IMR-90 (cell line): ENCODE measurements at regions not wholly inside any gene's neighbourhood (a gene's known extent, or its start where the extent isn't known, plus 50 kb on each side); places are given as distances from the start of the nearest gene placed in this dataset.

Experiments used
- ATAC-seq: fragments of 200-7000 bp; cut with Tn5 transposase; 2 replicates; pipeline ENCODE4 v1.9.1; 2020; ENCODE audit warnings: low read depth, mild to moderate bottlenecking, moderate library complexity
- BruUV-seq: library from RNA; stranded (reverse); fragments of 400-500 nt; replicated peaks from 2 replicates; lab custom pipeline; 2021; lab: Mats Ljungman, UMichigan
- CTCF ChIA-PET: fragments of 300-600 bp; formaldehyde crosslinking; extraction: SDS; loops from one replicate; lab custom pipeline; 2021; ENCODE audit warnings: antibody characterized with exemption; lab: Yijun Ruan, JAX
- POLR2A ChIA-PET: fragments of 300-600 bp; sonication (Branson Sonifier 250); formaldehyde crosslinking; loops from one replicate; lab custom pipeline; 2022; ENCODE audit warnings: antibody characterized with exemption; ENCODE audit not compliant: unreplicated experiment; lab: Charles Lee
- DNase-seq: peaks from one replicate; pipeline ENCODE4 v3.0.0; 2013
- H2AFZ ChIP-seq: replicated peaks from 2 replicates; pipeline ENCODE3; 2013; ENCODE audit warnings: low read length, mild to moderate bottlenecking; ENCODE audit not compliant: poor library complexity
- H2AK5ac ChIP-seq: 2 replicates; pipeline ENCODE4 v1.6.1; 2013; ENCODE audit warnings: low read depth, low read length, inconsistent platforms
- H2AK9ac ChIP-seq: replicated peaks from 2 replicates; pipeline ENCODE3; 2013; ENCODE audit warnings: mild to moderate bottlenecking, low read depth, low read length, moderate library complexity; ENCODE audit not compliant: poor library complexity
- H2BK120ac ChIP-seq: 2 replicates; pipeline ENCODE4 v1.6.1; 2013; ENCODE audit warnings: low read depth, low read length, inconsistent platforms
- H2BK15ac ChIP-seq: 3 replicates; pipeline ENCODE4 v1.6.1; 2013; ENCODE audit warnings: low read depth, low read length, inconsistent platforms
- H2BK20ac ChIP-seq: 2 replicates; pipeline ENCODE4 v1.6.1; 2013; ENCODE audit warnings: low read depth, mild to moderate bottlenecking, inconsistent platforms, low read length, moderate library complexity
- H2BK5ac ChIP-seq: 2 replicates; pipeline ENCODE4 v1.6.1; 2013; ENCODE audit warnings: mild to moderate bottlenecking, low read depth, low read length, inconsistent platforms; ENCODE audit not compliant: poor library complexity, severe bottlenecking
- H3K14ac ChIP-seq: replicated peaks from 2 replicates; pipeline ENCODE4 v1.6.1; 2013; ENCODE audit warnings: low read depth, low read length, inconsistent platforms
- H3K18ac ChIP-seq: 2 replicates; pipeline ENCODE4 v1.6.1; 2013; ENCODE audit warnings: low read depth, low read length, control low read depth
- H3K23ac ChIP-seq: 2 replicates; pipeline ENCODE4 v1.6.1; 2013; ENCODE audit warnings: low read depth, low read length, inconsistent platforms
- H3K27ac ChIP-seq: 2 replicates; pipeline ENCODE4 v1.5.1; 2013; ENCODE audit warnings: mild to moderate bottlenecking, control low read depth, low read length; ENCODE audit not compliant: insufficient read depth
- H3K27me3 ChIP-seq: 2 replicates; pipeline ENCODE4 v1.6.1; 2013; ENCODE audit warnings: low read length; ENCODE audit not compliant: control insufficient read depth, insufficient read depth
- H3K36me3 ChIP-seq: 2 replicates; pipeline ENCODE4 v1.6.1; 2013; ENCODE audit warnings: low read length, mixed read lengths; ENCODE audit not compliant: control insufficient read depth, insufficient read depth
- H3K4ac ChIP-seq: 2 replicates; pipeline ENCODE4 v1.6.1; 2013; ENCODE audit warnings: low read depth, low read length, inconsistent platforms
- H3K4me1 ChIP-seq: 2 replicates; pipeline ENCODE4 v1.6.1; 2013; ENCODE audit warnings: low read length, mixed read lengths; ENCODE audit not compliant: control insufficient read depth, insufficient read depth
- H3K4me2 ChIP-seq: 2 replicates; pipeline ENCODE4 v1.6.1; 2013; ENCODE audit warnings: low read depth, mild to moderate bottlenecking, control low read depth, low read length, moderate library complexity
- H3K4me3 ChIP-seq: 2 replicates; pipeline ENCODE4 v1.5.1; 2013; ENCODE audit warnings: low read depth, mild to moderate bottlenecking, control low read depth, low read length, moderate library complexity; ENCODE audit not compliant: insufficient read depth
- H3K56ac ChIP-seq: 2 replicates; pipeline ENCODE4 v1.6.1; 2013; ENCODE audit warnings: low read length, inconsistent platforms; ENCODE audit not compliant: insufficient read depth; ENCODE audit errors: extremely low read depth
- H3K79me1 ChIP-seq, 2 experiments: 2 replicates each; pipeline ENCODE4 v1.6.1; 2013; ENCODE audit warnings: low read length in 2 of 2, inconsistent platforms in 1 of 2, low read depth in 1 of 2
- H3K9ac ChIP-seq: 2 replicates; pipeline ENCODE4 v1.6.1; 2013; ENCODE audit warnings: low read depth, low read length, control low read depth
- H3K9me1 ChIP-seq: 2 replicates; pipeline ENCODE4 v1.6.1; 2013; ENCODE audit warnings: low read length, inconsistent platforms; ENCODE audit not compliant: insufficient read depth
- H3K9me3 ChIP-seq: 2 replicates; pipeline ENCODE4 v1.6.1; 2013; ENCODE audit warnings: low read length; ENCODE audit not compliant: control insufficient read depth, insufficient read depth
- H4K20me1 ChIP-seq: 2 replicates; pipeline ENCODE4 v1.6.1; 2013; ENCODE audit warnings: low read length, inconsistent platforms; ENCODE audit not compliant: insufficient read depth
- H4K5ac ChIP-seq: 2 replicates; pipeline ENCODE4 v1.6.1; 2013; ENCODE audit warnings: mild to moderate bottlenecking, low read depth, low read length, control low read depth
- H4K8ac ChIP-seq, 2 experiments: 2 replicates each; pipeline ENCODE4 v1.6.1; 2013; ENCODE audit warnings: low read depth in 2 of 2, low read length in 2 of 2, control low read depth in 1 of 2, inconsistent platforms in 1 of 2
- H4K91ac ChIP-seq: 2 replicates; pipeline ENCODE4 v1.6.1; 2013; ENCODE audit warnings: low read depth, low read length, inconsistent platforms; ENCODE audit not compliant: insufficient read depth
- CHD1 ChIP-seq: IDR thresholded peaks from 2 replicates; pipeline ENCODE4 v1.6.1; 2012; ENCODE audit warnings: low read depth, low read length, improper control_type of control experiment
- FOS ChIP-seq: fragments of 150-350 bp; IDR thresholded peaks from 2 replicates; pipeline ENCODE4 v1.6.1; 2016; ENCODE audit warnings: low read depth, low read length
- MXI1 ChIP-seq: IDR thresholded peaks from 2 replicates; pipeline ENCODE4 v1.6.1; 2012; ENCODE audit warnings: low read depth, mild to moderate bottlenecking, low read length, moderate library complexity, borderline replicate concordance
- NFE2L2 ChIP-seq: fragments of 150-350 bp; IDR thresholded peaks from 2 replicates; pipeline ENCODE4 v1.6.1; 2016; ENCODE audit warnings: low read depth, mild to moderate bottlenecking, low read length
- POLR2A ChIP-seq: IDR thresholded peaks from 2 replicates; pipeline ENCODE4 v1.6.1; 2012; ENCODE audit warnings: mild to moderate bottlenecking, low read depth, low read length
- RCOR1 ChIP-seq: IDR thresholded peaks from 2 replicates; pipeline ENCODE4 v1.6.1; 2012; ENCODE audit warnings: mild to moderate bottlenecking, low read length, improper control_type of control experiment; ENCODE audit not compliant: insufficient replicate concordance
- RFX5 ChIP-seq: IDR thresholded peaks from 2 replicates; pipeline ENCODE4 v1.8.0; 2012; ENCODE audit warnings: low read depth, mild to moderate bottlenecking, low read length, moderate library complexity
- SMC3 ChIP-seq: fragments of 150-350 bp; IDR thresholded peaks from 2 replicates; pipeline ENCODE4 v1.6.1; 2016; ENCODE audit warnings: low read depth, mild to moderate bottlenecking, antibody characterized with exemption, low read length, moderate library complexity
- dilution Hi-C: fragments of 300-500 bp; cut with HindIII; formaldehyde crosslinking; loops from one replicate; pipeline ENCODE4 v1.14.3; 2018; ENCODE audit warnings: low sequenced_read_pairs; ENCODE audit not compliant: unreplicated experiment
- in situ Hi-C: fragments of 300-500 bp; cut with MboI; formaldehyde crosslinking; loops from 3 replicates; pipeline ENCODE4 v1.14.3; 2019; ENCODE audit warnings: low sequenced_read_pairs, inconsistent platforms, mixed read lengths
- intact Hi-C: fragments of 100-400 bp; cut with micrococcal nuclease; formaldehyde crosslinking; loops from 2 replicates; pipeline ENCODE4 v1.10.0; 2022
- TF ChIP-seq, protein P1 (sequence below): conservative IDR thresholded peaks from 2 replicates; pipeline ENCODE4 v1.5.1; 2012; ENCODE audit warnings: mild to moderate bottlenecking, low read depth, low read length, improper control_type of control experiment
- TF ChIP-seq, protein P2 (sequence below): fragments of 150-350 bp; IDR thresholded peaks from 2 replicates; pipeline ENCODE4 v1.6.1; 2017; ENCODE audit warnings: mild to moderate bottlenecking, antibody characterized with exemption, low read length, low read depth

DNA sequence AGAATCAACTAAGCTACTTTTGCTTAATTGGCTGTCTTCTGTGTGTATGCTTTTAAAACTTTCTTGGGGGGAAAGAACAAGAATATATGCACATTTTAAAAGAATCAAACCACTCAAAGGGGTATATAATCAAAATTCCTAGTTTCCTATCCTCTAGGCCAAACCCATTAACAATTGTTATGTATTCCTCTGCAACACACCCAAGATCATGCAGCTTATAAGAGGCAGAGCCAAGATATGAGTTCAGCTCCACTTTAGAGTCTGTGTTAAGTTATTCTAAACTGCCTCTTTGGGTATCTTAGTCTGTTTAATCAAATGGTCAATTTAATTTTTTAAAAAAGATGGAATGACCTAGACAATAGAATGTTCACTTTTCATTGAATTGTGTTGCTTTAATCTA lies 326.1 kb upstream of the IL12A start:
- Histone ChIP-seq H3K27me3 (no peaks in the 10 kb centered on the region), H3K4me2 (no peak overlapping the region), H3K9me3 (peaks cover 6% of the 10 kb centered on the region), H3K36me3 (no peaks in the 10 kb centered on the region), H2AK9ac (no peak overlapping the region), H4K91ac (no peak overlapping the region), H4K8ac (no peak overlapping the region), H4K20me1 (no peaks in the 10 kb centered on the region), H3K4me3 (no peak overlapping the region), H3K14ac (no peak overlapping the region), H2BK20ac (no peak overlapping the region), H4K5ac (no peak overlapping the region), H3K56ac (no peak overlapping the region), H3K9ac (no peak overlapping the region), H3K23ac (no peak overlapping the region), H3K79me1 (no peaks in the 10 kb centered on the region), H3K9me1 (0 out of 2 replicates have a peak, but pooled peaks cover 3% of the 10 kb centered on the region), H3K4me1 (peaks cover 3% of the 10 kb centered on the region; the same call in 1 of the 2 replicates), H2AK5ac (no peak overlapping the region), H2BK5ac (no peak overlapping the region), H3K27ac (no peak overlapping the region), H3K4ac (no peak overlapping the region), H3K18ac (no peak overlapping the region), H2BK15ac (no peak overlapping the region), H2AFZ (no peak overlapping the region), H2BK120ac (no peak overlapping the region)
- in situ Hi-C loops (no loop called here), intact Hi-C loops (no loop called here), dilution Hi-C loops (no loop called here)
- ATAC-seq: no peak
- ChIA-PET CTCF (interaction anchor here (1.2 kb wide), 1 partner anchor 12 kb away, joined by 3 read pairs; no protein-coding TSS in a partner anchor), POLR2A (no interaction called here)
- TF ChIP-seq, protein P1, sequence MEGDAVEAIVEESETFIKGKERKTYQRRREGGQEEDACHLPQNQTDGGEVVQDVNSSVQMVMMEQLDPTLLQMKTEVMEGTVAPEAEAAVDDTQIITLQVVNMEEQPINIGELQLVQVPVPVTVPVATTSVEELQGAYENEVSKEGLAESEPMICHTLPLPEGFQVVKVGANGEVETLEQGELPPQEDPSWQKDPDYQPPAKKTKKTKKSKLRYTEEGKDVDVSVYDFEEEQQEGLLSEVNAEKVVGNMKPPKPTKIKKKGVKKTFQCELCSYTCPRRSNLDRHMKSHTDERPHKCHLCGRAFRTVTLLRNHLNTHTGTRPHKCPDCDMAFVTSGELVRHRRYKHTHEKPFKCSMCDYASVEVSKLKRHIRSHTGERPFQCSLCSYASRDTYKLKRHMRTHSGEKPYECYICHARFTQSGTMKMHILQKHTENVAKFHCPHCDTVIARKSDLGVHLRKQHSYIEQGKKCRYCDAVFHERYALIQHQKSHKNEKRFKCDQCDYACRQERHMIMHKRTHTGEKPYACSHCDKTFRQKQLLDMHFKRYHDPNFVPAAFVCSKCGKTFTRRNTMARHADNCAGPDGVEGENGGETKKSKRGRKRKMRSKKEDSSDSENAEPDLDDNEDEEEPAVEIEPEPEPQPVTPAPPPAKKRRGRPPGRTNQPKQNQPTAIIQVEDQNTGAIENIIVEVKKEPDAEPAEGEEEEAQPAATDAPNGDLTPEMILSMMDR: no peak
- no peak for TF ChIP-seq FOS
- no peak for TF ChIP-seq RCOR1
- TF ChIP-seq SMC3: no peak
- TF ChIP-seq CHD1: no peak
- TF ChIP-seq RFX5: no peak
- no peak for TF ChIP-seq NFE2L2
- TF ChIP-seq, protein P2, sequence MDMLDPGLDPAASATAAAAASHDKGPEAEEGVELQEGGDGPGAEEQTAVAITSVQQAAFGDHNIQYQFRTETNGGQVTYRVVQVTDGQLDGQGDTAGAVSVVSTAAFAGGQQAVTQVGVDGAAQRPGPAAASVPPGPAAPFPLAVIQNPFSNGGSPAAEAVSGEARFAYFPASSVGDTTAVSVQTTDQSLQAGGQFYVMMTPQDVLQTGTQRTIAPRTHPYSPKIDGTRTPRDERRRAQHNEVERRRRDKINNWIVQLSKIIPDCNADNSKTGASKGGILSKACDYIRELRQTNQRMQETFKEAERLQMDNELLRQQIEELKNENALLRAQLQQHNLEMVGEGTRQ: no peak
- no peak for TF ChIP-seq MXI1
- TF ChIP-seq POLR2A: no peak
- BruUV-seq: no TSS peak
- no peak for DNase-seq
